Fibroblast of lung (primary cell): ENCODE measurements at regions not wholly inside any gene's neighbourhood (a gene's known extent, or its start where the extent isn't known, plus 50 kb on each side); places are given as distances from the start of the nearest gene placed in this dataset.

Experiments used
- EZH2 ChIP-seq: IDR thresholded peaks from 2 replicates; pipeline ENCODE4 v1.5.1; 2012; ENCODE audit warnings: low read length, control low read depth, mild to moderate bottlenecking; ENCODE audit errors: missing control alignments
- TF ChIP-seq, protein P1 (sequence below), 2 donors: IDR thresholded peaks in 1 of 2; conservative IDR thresholded peaks in 1 of 2; 1 replicate in 1 of 2; 2 replicates in 1 of 2; pipeline ENCODE4 v1.5.1; 2011 to 2012; ENCODE audit warnings: low read length in 2 of 2, control low read depth in 1 of 2, inconsistent platforms in 1 of 2, low read depth in 1 of 2, mild to moderate bottlenecking in 1 of 2

DNA sequence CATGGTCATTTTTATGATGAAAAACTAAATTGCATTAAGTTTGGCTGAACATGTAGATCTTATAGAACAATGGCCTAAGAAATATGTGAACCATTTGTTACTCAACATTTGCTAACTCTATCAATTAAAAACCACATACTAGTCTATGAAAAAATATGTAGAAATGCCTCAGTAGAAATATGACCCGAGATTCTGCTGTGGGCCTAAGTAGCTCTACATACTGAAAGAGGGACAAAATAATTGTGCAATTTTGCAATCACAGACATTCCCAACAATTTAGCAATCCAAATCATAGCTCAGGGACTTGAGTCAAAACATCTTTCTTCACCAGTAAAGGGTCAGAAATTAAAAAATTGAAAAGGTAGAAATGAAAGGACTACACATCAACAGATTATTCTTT, 619.0 kb downstream of the FRK start:
- TF ChIP-seq EZH2 = no peak
- TF ChIP-seq, protein P1, sequence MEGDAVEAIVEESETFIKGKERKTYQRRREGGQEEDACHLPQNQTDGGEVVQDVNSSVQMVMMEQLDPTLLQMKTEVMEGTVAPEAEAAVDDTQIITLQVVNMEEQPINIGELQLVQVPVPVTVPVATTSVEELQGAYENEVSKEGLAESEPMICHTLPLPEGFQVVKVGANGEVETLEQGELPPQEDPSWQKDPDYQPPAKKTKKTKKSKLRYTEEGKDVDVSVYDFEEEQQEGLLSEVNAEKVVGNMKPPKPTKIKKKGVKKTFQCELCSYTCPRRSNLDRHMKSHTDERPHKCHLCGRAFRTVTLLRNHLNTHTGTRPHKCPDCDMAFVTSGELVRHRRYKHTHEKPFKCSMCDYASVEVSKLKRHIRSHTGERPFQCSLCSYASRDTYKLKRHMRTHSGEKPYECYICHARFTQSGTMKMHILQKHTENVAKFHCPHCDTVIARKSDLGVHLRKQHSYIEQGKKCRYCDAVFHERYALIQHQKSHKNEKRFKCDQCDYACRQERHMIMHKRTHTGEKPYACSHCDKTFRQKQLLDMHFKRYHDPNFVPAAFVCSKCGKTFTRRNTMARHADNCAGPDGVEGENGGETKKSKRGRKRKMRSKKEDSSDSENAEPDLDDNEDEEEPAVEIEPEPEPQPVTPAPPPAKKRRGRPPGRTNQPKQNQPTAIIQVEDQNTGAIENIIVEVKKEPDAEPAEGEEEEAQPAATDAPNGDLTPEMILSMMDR (conservative IDR thresholded peaks at IDR 0.05 in 1 of 2, IDR thresholded peaks at IDR 0.05 in 1 of 2; ENCODE audit: low read depth in 1 of 2, low read length in 2 of 2) = no peak
